GM20431 (cell line): ENCODE measurements at regions not wholly inside any gene's neighbourhood (a gene's known extent, or its start where the extent isn't known, plus 50 kb on each side); places are given as distances from the start of the nearest gene placed in this dataset.
"Not testable (repeated sequence)": the region's sequence is repeated elsewhere in the genome, so short reads cannot be mapped to it uniquely, and the experiment has no call there.

Experiments used
- in situ Hi-C: fragments of 300-500 bp; cut with MseI, MboI; formaldehyde crosslinking; loops from one replicate; pipeline ENCODE4 v1.15.0; 2020; ENCODE audit warnings: low sequenced_read_pairs; ENCODE audit not compliant: unreplicated experiment

GRCh38 chr2:111437288-111437990 lies 316.7 kb downstream of the BCL2L11 start:
- in situ Hi-C loops, result not testable (repeated sequence)

GRCh38 chr2:111438161-111438560 lies 317.4 kb downstream of the BCL2L11 start:
- in situ Hi-C loops, result not testable (repeated sequence)

- in situ Hi-C loops, result not testable (repeated sequence)
Measured at GRCh38 chr2:111439237-111439636, 318.5 kb downstream of the BCL2L11 start.

GRCh38 chr2:111441614-111442013 lies 320.9 kb downstream of the BCL2L11 start:
- in situ Hi-C loops, result not testable (repeated sequence)

- in situ Hi-C loops, result not testable (repeated sequence)
Measured at GRCh38 chr2:111442767-111443454, 322.2 kb downstream of the BCL2L11 start.

GRCh38 chr2:111444516-111444915 lies 323.8 kb downstream of the BCL2L11 start:
- in situ Hi-C loops, result not testable (repeated sequence)

GRCh38 chr2:111445191-111445929 lies 324.6 kb downstream of the BCL2L11 start:
- in situ Hi-C loops, result not testable (repeated sequence)

GRCh38 chr2:111445941-111446340 lies 325.2 kb downstream of the BCL2L11 start:
- in situ Hi-C loops, result not testable (repeated sequence)

GRCh38 chr2:111447482-111447881 lies 326.8 kb downstream of the BCL2L11 start:
- in situ Hi-C loops, result not testable (repeated sequence)

GRCh38 chr2:111448796-111449195 lies 328.1 kb downstream of the BCL2L11 start:
- in situ Hi-C loops, result not testable (repeated sequence)

GRCh38 chr2:111450526-111450925 lies 329.8 kb downstream of the BCL2L11 start:
- in situ Hi-C loops, result not testable (repeated sequence)

- in situ Hi-C loops, result not testable (repeated sequence)
Measured at GRCh38 chr2:111451692-111452199, 331.0 kb downstream of the BCL2L11 start.

- in situ Hi-C loops, result not testable (repeated sequence)
Measured at GRCh38 chr2:111452208-111452607, 331.5 kb downstream of the BCL2L11 start.

GRCh38 chr2:111453308-111453707 lies 332.6 kb downstream of the BCL2L11 start:
- in situ Hi-C loops, result not testable (repeated sequence)

- in situ Hi-C loops, result not testable (repeated sequence)
Measured at GRCh38 chr2:111453816-111454215, 333.1 kb downstream of the BCL2L11 start.

GRCh38 chr2:111454404-111454803 lies 333.7 kb downstream of the BCL2L11 start:
- in situ Hi-C loops, result not testable (repeated sequence)

GRCh38 chr2:111455016-111456015 lies 334.6 kb downstream of the BCL2L11 start:
- in situ Hi-C loops, result not testable (repeated sequence)

GRCh38 chr2:111457191-111457590 lies 336.5 kb downstream of the BCL2L11 start:
- in situ Hi-C loops, result not testable (repeated sequence)

- in situ Hi-C loops, result not testable (repeated sequence)
Measured at GRCh38 chr2:111460901-111461300, 340.2 kb downstream of the BCL2L11 start.
